ENCODE measurements at regions not wholly inside any gene's neighbourhood (a gene's known extent, or its start where the extent isn't known, plus 50 kb on each side); places are given as distances from the start of the nearest gene placed in this dataset.
"Not testable (repeated sequence)": the region's sequence is repeated elsewhere in the genome, so short reads cannot be mapped to it uniquely, and the experiment has no call there.

GRCh38 chr14:50027816-50028215 lies 88.6 kb downstream of the VCPKMT start:
- WGBS = 29% methylated on average over 4 of the region's 4 CpGs
- peak; percentile 25 for DNase-seq (ENCODE audit: low spot score)
- H3K4me1 ChIP-seq (replicated peaks) = no peaks in the 10 kb centered on the region
- no peak overlapping the region for H3K4me3 ChIP-seq
- peak overlapping the region; percentile 26 to 32 for H3K27ac ChIP-seq
- no peaks in the 10 kb centered on the region for H3K9me3 ChIP-seq
- H3K27me3 ChIP-seq (replicated peaks; ENCODE audit: insufficient read depth) = no peaks in the 10 kb centered on the region
- no peaks in the 10 kb centered on the region for H3K36me3 ChIP-seq
- TF ChIP-seq POLR2A (IDR thresholded peaks at IDR 0.05) = no peak
- TF ChIP-seq, protein P1, sequence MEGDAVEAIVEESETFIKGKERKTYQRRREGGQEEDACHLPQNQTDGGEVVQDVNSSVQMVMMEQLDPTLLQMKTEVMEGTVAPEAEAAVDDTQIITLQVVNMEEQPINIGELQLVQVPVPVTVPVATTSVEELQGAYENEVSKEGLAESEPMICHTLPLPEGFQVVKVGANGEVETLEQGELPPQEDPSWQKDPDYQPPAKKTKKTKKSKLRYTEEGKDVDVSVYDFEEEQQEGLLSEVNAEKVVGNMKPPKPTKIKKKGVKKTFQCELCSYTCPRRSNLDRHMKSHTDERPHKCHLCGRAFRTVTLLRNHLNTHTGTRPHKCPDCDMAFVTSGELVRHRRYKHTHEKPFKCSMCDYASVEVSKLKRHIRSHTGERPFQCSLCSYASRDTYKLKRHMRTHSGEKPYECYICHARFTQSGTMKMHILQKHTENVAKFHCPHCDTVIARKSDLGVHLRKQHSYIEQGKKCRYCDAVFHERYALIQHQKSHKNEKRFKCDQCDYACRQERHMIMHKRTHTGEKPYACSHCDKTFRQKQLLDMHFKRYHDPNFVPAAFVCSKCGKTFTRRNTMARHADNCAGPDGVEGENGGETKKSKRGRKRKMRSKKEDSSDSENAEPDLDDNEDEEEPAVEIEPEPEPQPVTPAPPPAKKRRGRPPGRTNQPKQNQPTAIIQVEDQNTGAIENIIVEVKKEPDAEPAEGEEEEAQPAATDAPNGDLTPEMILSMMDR (IDR thresholded peaks at IDR 0.05) = no peak
- TF ChIP-seq POLR2AphosphoS5 (IDR thresholded peaks at IDR 0.05) = peak; percentile 31
- intact Hi-C loops (cut with DNase I) = no loop called here

GRCh38 chr14:50028458-50028857 lies 87.9 kb downstream of the VCPKMT start:
- WGBS = 87% methylated on average over 6 of the region's 6 CpGs
- Histone ChIP-seq H3K4me1 (replicated peaks) (no peaks in the 10 kb centered on the region), H3K9me3 (no peaks in the 10 kb centered on the region), H3K36me3 (no peaks in the 10 kb centered on the region), H3K27ac (no peak overlapping the region), H3K27me3 (replicated peaks; ENCODE audit: insufficient read depth) (no peaks in the 10 kb centered on the region), H3K4me3 (no peak overlapping the region)
- TF ChIP-seq, protein P1 (IDR thresholded peaks at IDR 0.05) = no peak
- no peak for TF ChIP-seq POLR2AphosphoS5 (IDR thresholded peaks at IDR 0.05)
- intact Hi-C loops (cut with DNase I) = no loop called here
- no peak for DNase-seq (ENCODE audit: low spot score)

- Histone ChIP-seq H3K27me3 (replicated peaks; ENCODE audit: insufficient read depth) (no peaks in the 10 kb centered on the region), H3K4me3 (no peak overlapping the region), H3K27ac (no peak overlapping the region), H3K4me1 (replicated peaks) (no peaks in the 10 kb centered on the region), H3K9me3 (no peaks in the 10 kb centered on the region), H3K36me3 (no peaks in the 10 kb centered on the region)
- WGBS = 89% methylated on average over 2 of the region's 2 CpGs
- intact Hi-C loops (cut with DNase I) = no loop called here
- DNase-seq (ENCODE audit: low spot score) = no peak
- TF ChIP-seq POLR2A (IDR thresholded peaks at IDR 0.05) (no peak), POLR2AphosphoS5 (IDR thresholded peaks at IDR 0.05) (no peak)
- TF ChIP-seq, protein P1 (IDR thresholded peaks at IDR 0.05) = no peak
These were observed 86.3 kb downstream of the VCPKMT start for GRCh38 chr14:50030036-50030435.

DNA sequence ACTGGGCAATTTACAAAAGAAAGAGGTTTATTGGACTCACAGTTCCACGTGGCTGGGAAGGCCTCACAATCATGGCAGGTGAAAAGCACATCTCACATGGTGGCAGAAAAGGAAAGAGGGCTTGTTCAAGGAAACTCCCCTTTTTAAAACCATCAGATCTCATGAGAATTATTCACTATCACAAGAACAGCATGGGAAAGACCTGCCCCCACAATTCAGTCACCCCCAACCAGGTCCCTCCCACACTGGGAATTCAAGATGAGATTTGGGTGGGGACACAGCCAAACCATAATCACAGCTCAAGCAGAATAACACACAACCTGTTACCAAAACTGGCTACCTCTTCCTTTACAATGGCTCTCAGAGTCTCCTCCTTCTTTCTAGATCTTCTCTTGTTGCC lies 85.5 kb downstream of the VCPKMT start:
- intact Hi-C loops (cut with DNase I); DNase-seq (ENCODE audit: low spot score); H3K27ac ChIP-seq; H3K4me1 ChIP-seq (replicated peaks); H3K27me3 ChIP-seq (replicated peaks; ENCODE audit: insufficient read depth); H3K4me3 ChIP-seq; H3K36me3 ChIP-seq; H3K9me3 ChIP-seq: not testable (repeated sequence)
- WGBS = 86% methylated on average over 1 of the region's 1 CpG

GRCh38 chr14:50031602-50032313 lies 84.6 kb downstream of the VCPKMT start:
- no peaks in the 10 kb centered on the region for H3K4me1 ChIP-seq (replicated peaks)
- H3K4me3 ChIP-seq = no peak overlapping the region
- H3K36me3 ChIP-seq = no peaks in the 10 kb centered on the region
- no peaks in the 10 kb centered on the region for H3K27me3 ChIP-seq (replicated peaks; ENCODE audit: insufficient read depth)
- TF ChIP-seq, protein P1 (IDR thresholded peaks at IDR 0.05) = no peak
- no peak for DNase-seq (ENCODE audit: low spot score)
- WGBS = 67% methylated on average over 4 of the region's 4 CpGs
- intact Hi-C loops (cut with DNase I) = no loop called here
- H3K27ac ChIP-seq = no peak overlapping the region
- no peaks in the 10 kb centered on the region for H3K9me3 ChIP-seq

GRCh38 chr14:50032462-50033167 lies 83.8 kb downstream of the VCPKMT start:
- DNase-seq (ENCODE audit: low spot score); H3K27me3 ChIP-seq (replicated peaks; ENCODE audit: insufficient read depth); H3K36me3 ChIP-seq; H3K4me3 ChIP-seq; H3K27ac ChIP-seq; H3K4me1 ChIP-seq (replicated peaks); H3K9me3 ChIP-seq; intact Hi-C loops (cut with DNase I): not testable (repeated sequence)
- 96% methylated on average over 8 of the region's 8 CpGs for WGBS

Data from prostate gland (tissue), 2 donors.